ENCODE measurements at regions not wholly inside any gene's neighbourhood (a gene's known extent, or its start where the extent isn't known, plus 50 kb on each side); places are given as distances from the start of the nearest gene placed in this dataset.

GRCh38 chr6:22099231-22099630 lies 197.6 kb downstream of the PRL start:
- no peak for TF ChIP-seq CTCF (IDR thresholded peaks at IDR 0.05; ENCODE audit: low read length)
- TF ChIP-seq EZH2phosphoT487 (IDR thresholded peaks at IDR 0.05; ENCODE audit: low read length), result no peak
- no peak for TF ChIP-seq EZH2 (optimal IDR thresholded peaks at IDR 0.05; ENCODE audit: low read depth, low read length)

All from MM.1S (cell line).